ENCODE measurements at regions not wholly inside any gene's neighbourhood (a gene's known extent, or its start where the extent isn't known, plus 50 kb on each side); places are given as distances from the start of the nearest gene placed in this dataset.

DNA sequence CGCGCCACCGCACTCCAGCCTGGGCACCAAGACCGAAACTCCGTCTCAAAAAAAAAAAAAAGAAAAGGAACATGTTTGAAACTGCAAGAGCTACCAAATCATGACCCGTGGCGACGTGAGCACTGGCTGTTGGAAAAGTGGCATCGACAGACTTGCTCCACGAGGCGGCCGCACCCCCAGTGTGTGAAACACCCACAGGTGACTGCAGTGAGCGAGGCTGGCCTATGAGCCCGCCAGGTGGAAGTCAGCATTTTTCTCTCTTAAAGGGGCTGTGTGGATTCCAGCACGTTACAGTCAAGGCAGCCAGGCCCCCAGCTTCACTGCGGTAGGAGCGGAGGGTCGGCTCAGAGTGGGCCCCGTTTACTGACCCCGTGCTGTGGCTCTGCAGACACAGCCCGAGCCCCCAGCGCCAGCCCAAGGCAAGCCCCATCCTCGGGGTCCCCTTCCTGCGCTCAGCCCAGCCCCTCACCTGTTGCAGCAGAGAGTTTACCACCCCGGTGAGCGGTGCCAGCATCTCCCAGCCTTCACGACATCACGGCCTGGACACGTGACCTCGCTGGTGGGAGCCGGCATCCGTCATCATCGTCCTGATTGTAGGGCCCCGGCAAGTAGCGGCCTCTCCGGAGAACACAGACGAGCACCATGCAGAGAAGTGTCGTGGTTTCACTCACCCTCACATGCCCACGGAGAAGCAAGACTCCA, 54.3 kb upstream of the FBRSL1 start:
- H3K27ac ChIP-seq (ENCODE audit: low read depth in 2 of 2, low read length in 1 of 2), result no peak overlapping the region
- H4K20me1 ChIP-seq (ENCODE audit: insufficient read depth), result no peaks in the 10 kb centered on the region
- no peak overlapping the region for H3K4me2 ChIP-seq
- DNase-seq, result no peak
- H3K27me3 ChIP-seq (ENCODE audit: insufficient read depth), result peaks cover 18% of the 10 kb centered on the region
- H3K79me2 ChIP-seq (ENCODE audit: insufficient read depth), result no peaks in the 10 kb centered on the region
- H2AFZ ChIP-seq (ENCODE audit: low read depth), result no peak overlapping the region
- H3K4me1 ChIP-seq (ENCODE audit: control insufficient read depth in 1 of 2, insufficient read depth in 2 of 2, low read depth in 1 of 2, low read length in 1 of 2), result no peaks in the 10 kb centered on the region; a peak in 1 of 4 replicates
- ChIA-PET POLR2A (no interaction called here), CTCF (no interaction called here)
- no peak overlapping the region for H3K9ac ChIP-seq
- H3K36me3 ChIP-seq (replicated peaks in 1 of 2; ENCODE audit: control insufficient read depth in 1 of 2, insufficient read depth in 2 of 2, low read length in 1 of 2), result no peaks in the 10 kb centered on the region
- TF ChIP-seq, protein P1, sequence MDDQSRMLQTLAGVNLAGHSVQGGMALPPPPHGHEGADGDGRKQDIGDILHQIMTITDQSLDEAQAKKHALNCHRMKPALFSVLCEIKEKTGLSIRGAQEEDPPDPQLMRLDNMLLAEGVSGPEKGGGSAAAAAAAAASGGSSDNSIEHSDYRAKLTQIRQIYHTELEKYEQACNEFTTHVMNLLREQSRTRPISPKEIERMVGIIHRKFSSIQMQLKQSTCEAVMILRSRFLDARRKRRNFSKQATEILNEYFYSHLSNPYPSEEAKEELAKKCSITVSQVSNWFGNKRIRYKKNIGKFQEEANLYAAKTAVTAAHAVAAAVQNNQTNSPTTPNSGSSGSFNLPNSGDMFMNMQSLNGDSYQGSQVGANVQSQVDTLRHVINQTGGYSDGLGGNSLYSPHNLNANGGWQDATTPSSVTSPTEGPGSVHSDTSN (IDR thresholded peaks at IDR 0.05), result no peak
- no peak for TF ChIP-seq SIN3A (IDR thresholded peaks at IDR 0.05; ENCODE audit: borderline replicate concordance, low read depth, low read length)
- no peak for TF ChIP-seq EP300 (IDR thresholded peaks at IDR 0.05; ENCODE audit: borderline replicate concordance in 1 of 2, low read depth in 1 of 2, low read length in 1 of 2)
- TF ChIP-seq, protein P2, sequence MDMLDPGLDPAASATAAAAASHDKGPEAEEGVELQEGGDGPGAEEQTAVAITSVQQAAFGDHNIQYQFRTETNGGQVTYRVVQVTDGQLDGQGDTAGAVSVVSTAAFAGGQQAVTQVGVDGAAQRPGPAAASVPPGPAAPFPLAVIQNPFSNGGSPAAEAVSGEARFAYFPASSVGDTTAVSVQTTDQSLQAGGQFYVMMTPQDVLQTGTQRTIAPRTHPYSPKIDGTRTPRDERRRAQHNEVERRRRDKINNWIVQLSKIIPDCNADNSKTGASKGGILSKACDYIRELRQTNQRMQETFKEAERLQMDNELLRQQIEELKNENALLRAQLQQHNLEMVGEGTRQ (IDR thresholded peaks at IDR 0.05; ENCODE audit: borderline replicate concordance, low read depth, low read length), result no peak
- no peak for TF ChIP-seq SMC3 (IDR thresholded peaks at IDR 0.05; ENCODE audit: low read depth, low read length)
- TF ChIP-seq TEAD4 (IDR thresholded peaks at IDR 0.05; ENCODE audit: borderline replicate concordance, insufficient read depth), result no peak
- no peak for TF ChIP-seq TAF1 (IDR thresholded peaks at IDR 0.05; ENCODE audit: borderline replicate concordance, low read depth, low read length)
- TF ChIP-seq, protein P3, sequence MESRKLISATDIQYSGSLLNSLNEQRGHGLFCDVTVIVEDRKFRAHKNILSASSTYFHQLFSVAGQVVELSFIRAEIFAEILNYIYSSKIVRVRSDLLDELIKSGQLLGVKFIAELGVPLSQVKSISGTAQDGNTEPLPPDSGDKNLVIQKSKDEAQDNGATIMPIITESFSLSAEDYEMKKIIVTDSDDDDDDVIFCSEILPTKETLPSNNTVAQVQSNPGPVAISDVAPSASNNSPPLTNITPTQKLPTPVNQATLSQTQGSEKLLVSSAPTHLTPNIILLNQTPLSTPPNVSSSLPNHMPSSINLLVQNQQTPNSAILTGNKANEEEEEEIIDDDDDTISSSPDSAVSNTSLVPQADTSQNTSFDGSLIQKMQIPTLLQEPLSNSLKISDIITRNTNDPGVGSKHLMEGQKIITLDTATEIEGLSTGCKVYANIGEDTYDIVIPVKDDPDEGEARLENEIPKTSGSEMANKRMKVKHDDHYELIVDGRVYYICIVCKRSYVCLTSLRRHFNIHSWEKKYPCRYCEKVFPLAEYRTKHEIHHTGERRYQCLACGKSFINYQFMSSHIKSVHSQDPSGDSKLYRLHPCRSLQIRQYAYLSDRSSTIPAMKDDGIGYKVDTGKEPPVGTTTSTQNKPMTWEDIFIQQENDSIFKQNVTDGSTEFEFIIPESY (IDR thresholded peaks at IDR 0.05; ENCODE audit: borderline replicate concordance, low read depth), result no peak
- TF ChIP-seq POLR2AphosphoS5 (IDR thresholded peaks at IDR 0.05; ENCODE audit: low read depth, low read length), result no peak
- TF ChIP-seq FOXM1 (IDR thresholded peaks at IDR 0.05; ENCODE audit: low read depth), result no peak
- no peak for TF ChIP-seq MXI1 (IDR thresholded peaks at IDR 0.05; ENCODE audit: low read depth, low read length)
- TF ChIP-seq, protein P4, sequence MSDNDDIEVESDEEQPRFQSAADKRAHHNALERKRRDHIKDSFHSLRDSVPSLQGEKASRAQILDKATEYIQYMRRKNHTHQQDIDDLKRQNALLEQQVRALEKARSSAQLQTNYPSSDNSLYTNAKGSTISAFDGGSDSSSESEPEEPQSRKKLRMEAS (IDR thresholded peaks at IDR 0.05; ENCODE audit: low read depth), result no peak
- no peak for TF ChIP-seq ELF1 (IDR thresholded peaks at IDR 0.05)
- TF ChIP-seq RXRA (IDR thresholded peaks at IDR 0.05; ENCODE audit: borderline replicate concordance, low read depth), result no peak
- WGBS (ENCODE audit: low lambda C conversion rate), result 68% methylated on average over 15 of the region's 39 CpGs
- H3K9me3 ChIP-seq, result no peaks in the 10 kb centered on the region
- H3F3A ChIP-seq (replicated peaks; ENCODE audit: insufficient read depth), result no peaks in the 10 kb centered on the region
- H3K4me3 ChIP-seq (ENCODE audit: low read depth in 2 of 2, low read length in 1 of 2), result no peak overlapping the region
- H3K9me2 ChIP-seq, result no peaks in the 10 kb centered on the region
